ENCODE measurements at regions not wholly inside any gene's neighbourhood (a gene's known extent, or its start where the extent isn't known, plus 50 kb on each side); places are given as distances from the start of the nearest gene placed in this dataset.

DNA sequence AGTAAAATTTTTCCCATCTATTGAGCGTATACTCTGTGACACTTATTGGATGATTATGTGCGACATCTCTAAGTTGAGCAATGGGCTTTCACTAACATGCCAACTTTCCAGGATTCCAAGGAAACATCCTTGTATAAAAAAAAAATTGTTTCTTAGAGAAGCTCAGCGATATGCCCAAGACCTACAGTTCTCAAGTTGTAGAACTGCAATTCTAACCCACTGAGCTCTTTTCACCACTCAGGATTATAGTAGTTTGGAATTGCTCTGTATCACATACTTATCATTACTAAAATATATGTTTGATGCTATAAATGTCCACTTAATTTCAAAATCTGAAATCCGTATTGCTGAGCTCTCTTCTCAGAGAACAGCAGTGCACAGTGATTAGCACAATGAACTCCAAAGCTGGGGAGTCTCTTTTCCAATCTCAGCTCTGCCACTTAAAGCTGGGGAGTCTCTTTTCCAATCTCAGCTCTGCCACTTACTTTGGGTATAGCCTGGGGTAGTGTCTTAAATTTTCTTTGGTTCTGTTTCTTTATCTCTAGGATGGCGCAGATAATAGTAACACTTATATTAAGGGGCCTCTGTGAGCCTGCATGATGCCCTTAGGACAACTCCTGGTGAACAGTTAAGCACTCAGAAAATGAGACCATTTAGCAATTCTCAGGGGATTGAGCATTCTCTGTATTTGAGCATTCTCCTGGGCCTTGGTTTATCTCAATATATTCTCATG is 1722.2 kb upstream of the AGA start:
- TF ChIP-seq POLR2AphosphoS5 (IDR thresholded peaks at IDR 0.05; ENCODE audit: low read depth, low read length) = no peak
- no peak for TF ChIP-seq POLR2A (IDR thresholded peaks at IDR 0.05; ENCODE audit: low read depth, low read length)
